Neuronal stem cell (in vitro differentiated cells): ENCODE measurements at regions not wholly inside any gene's neighbourhood (a gene's known extent, or its start where the extent isn't known, plus 50 kb on each side); places are given as distances from the start of the nearest gene placed in this dataset.

ENCODE experiments used
- DNase-seq: peaks from one replicate; pipeline ENCODE4 v3.0.0-alpha.2; 2013; ENCODE audit warnings: low spot score
- H2AFZ ChIP-seq: one replicate; pipeline ENCODE4 v1.6.1; 2013; ENCODE audit warnings: mild to moderate bottlenecking, low read length, inconsistent platforms
- H2AK5ac ChIP-seq: 2 replicates; pipeline ENCODE4 v1.6.1; 2013; ENCODE audit warnings: low read depth, mild to moderate bottlenecking, inconsistent platforms, low read length, moderate library complexity, mixed read lengths
- H2BK120ac ChIP-seq: 2 replicates; pipeline ENCODE4 v1.6.1; 2013; ENCODE audit warnings: low read depth, mild to moderate bottlenecking, inconsistent platforms, low read length, moderate library complexity, mixed read lengths
- H2BK12ac ChIP-seq: one replicate; pipeline ENCODE4 v1.6.1; 2013; ENCODE audit warnings: low read length, inconsistent platforms
- H2BK15ac ChIP-seq: 2 replicates; pipeline ENCODE4 v1.6.1; 2013; ENCODE audit warnings: mild to moderate bottlenecking, low read length, inconsistent platforms, mixed read lengths
- H2BK5ac ChIP-seq: one replicate; pipeline ENCODE4 v1.6.1; 2013; ENCODE audit warnings: inconsistent platforms, mild to moderate bottlenecking, low read length, moderate library complexity
- H3K14ac ChIP-seq: one replicate; pipeline ENCODE4 v1.6.1; 2013; ENCODE audit warnings: low read length, inconsistent platforms
- H3K18ac ChIP-seq: 2 replicates; pipeline ENCODE4 v1.6.1; 2013; ENCODE audit warnings: low read length, inconsistent platforms
- H3K23ac ChIP-seq: 2 replicates; pipeline ENCODE4 v1.6.1; 2013; ENCODE audit warnings: low read depth, mild to moderate bottlenecking, mixed read lengths, low read length, inconsistent platforms; ENCODE audit not compliant: poor library complexity
- H3K27ac ChIP-seq: replicated peaks from 3 replicates; pipeline ENCODE4 v1.5.1; 2013; ENCODE audit warnings: low read length, inconsistent platforms
- H3K27me3 ChIP-seq, 3 experiments: 2 replicates each; pipeline ENCODE4 v1.6.1; 2013; ENCODE audit warnings: low read length in 3 of 3, mild to moderate bottlenecking in 2 of 3, inconsistent platforms in 1 of 3, low read depth in 1 of 3, mixed read lengths in 1 of 3, moderate library complexity in 1 of 3; ENCODE audit not compliant: control insufficient read depth in 3 of 3, insufficient read depth in 3 of 3
- H3K36me3 ChIP-seq, 2 donors: replicated peaks in 1 of 2; 2 replicates each; pipeline ENCODE4 v1.6.1; 2013; ENCODE audit warnings: low read length in 2 of 2; ENCODE audit not compliant: control insufficient read depth in 2 of 2, insufficient read depth in 2 of 2
- H3K4ac ChIP-seq: 2 replicates; pipeline ENCODE4 v1.6.1; 2013; ENCODE audit warnings: inconsistent platforms, mild to moderate bottlenecking, low read length, moderate library complexity
- H3K4me1 ChIP-seq, 2 donors: 1 replicate in 1 of 2; 2 replicates in 1 of 2; pipeline ENCODE4 v1.6.1; 2013; ENCODE audit warnings: low read length in 2 of 2, low read depth in 1 of 2; ENCODE audit not compliant: control insufficient read depth in 2 of 2, insufficient read depth in 1 of 2
- H3K4me2 ChIP-seq: one replicate; pipeline ENCODE4 v1.6.1; 2013; ENCODE audit warnings: mild to moderate bottlenecking, low read length, inconsistent platforms; ENCODE audit not compliant: insufficient read depth, poor library complexity, severe bottlenecking
- H3K4me3 ChIP-seq, 2 donors: 2 replicates each; pipeline ENCODE4 v1.5.1; 2013; ENCODE audit warnings: low read length in 2 of 2, mild to moderate bottlenecking in 2 of 2, inconsistent platforms in 1 of 2, moderate library complexity in 1 of 2
- H3K79me1 ChIP-seq: one replicate; pipeline ENCODE4 v1.6.1; 2013; ENCODE audit warnings: low read depth, mild to moderate bottlenecking, inconsistent platforms, low read length, moderate library complexity
- H3K9ac ChIP-seq: one replicate; pipeline ENCODE4 v1.6.1; 2013; ENCODE audit warnings: mild to moderate bottlenecking, low read depth, low read length, inconsistent platforms; ENCODE audit not compliant: poor library complexity
- H3K9me3 ChIP-seq, 2 donors: replicated peaks in 1 of 2; 2 replicates each; pipeline versions ENCODE3 to v1.6.1; 2013; ENCODE audit warnings: low read length in 2 of 2, mild to moderate bottlenecking in 2 of 2, inconsistent platforms in 1 of 2, low read depth in 1 of 2, mixed read lengths in 1 of 2, moderate library complexity in 1 of 2; ENCODE audit not compliant: control insufficient read depth in 2 of 2, insufficient read depth in 1 of 2
- H4K8ac ChIP-seq: one replicate; pipeline ENCODE4 v1.6.1; 2013; ENCODE audit warnings: low read depth, mild to moderate bottlenecking, inconsistent platforms, low read length, moderate library complexity
- H4K91ac ChIP-seq: one replicate; pipeline ENCODE4 v1.6.1; 2013; ENCODE audit warnings: low read length, low read depth, mild to moderate bottlenecking, inconsistent platforms; ENCODE audit not compliant: poor library complexity
- WGBS, 2 donors: extraction: QIAGEN DNeasy Blood & Tissue Kit; methylation state at CpG; one replicate each; pipeline ENCODE4 v1.1.7; 2013; ENCODE audit warnings: missing lambda C conversion rate in 2 of 2, mixed read lengths in 1 of 2; ENCODE audit not compliant: insufficient read length in 2 of 2, insufficient replicate concordance in 1 of 2; ENCODE audit errors: extremely low coverage in 2 of 2; 5-methylcytosine and 5-hydroxymethylcytosine counted together

DNA sequence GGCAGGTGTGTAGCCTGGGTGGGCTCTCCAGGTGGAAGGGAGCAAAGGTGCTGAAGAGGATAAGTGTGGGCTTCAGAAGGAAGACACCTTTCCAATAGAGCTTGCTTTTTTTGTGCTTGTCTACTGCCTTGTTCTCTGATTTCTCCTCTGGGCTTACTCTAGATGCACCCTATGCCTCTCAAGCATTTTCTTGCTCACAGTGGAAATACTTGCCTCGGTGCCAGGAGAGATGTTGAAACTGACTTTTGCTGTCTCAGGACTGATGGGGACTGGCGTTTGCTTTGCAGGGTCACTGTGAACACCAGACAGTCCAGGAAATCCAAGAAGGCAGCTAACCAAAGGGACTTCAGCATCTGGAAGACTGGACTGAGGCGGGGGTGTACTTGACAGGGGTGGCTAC lies 187.9 kb downstream of the SNX10 start:
- Histone ChIP-seq H3K23ac (no peak overlapping the region), H3K4ac (no peak overlapping the region), H4K8ac (no peak overlapping the region), H2BK12ac (no peak overlapping the region), H3K4me2 (no peak overlapping the region), H3K27ac (no peak overlapping the region), H3K9me3 (peaks cover 0 to 6% of the 10 kb centered on the region in 2 donors), H3K36me3 (no peaks in the 10 kb centered on the region), H2AFZ (no peak overlapping the region), H2BK15ac (no peak overlapping the region), H3K18ac (no peak overlapping the region), H3K4me1 (peaks cover 0 to 3% of the 10 kb centered on the region in 2 donors), H3K79me1 (no peaks in the 10 kb centered on the region), H2BK5ac (no peak overlapping the region), H3K4me3 (no peak overlapping the region), H2BK120ac (no peak overlapping the region), H3K14ac (no peak overlapping the region), H4K91ac (no peak overlapping the region), H3K27me3 (peaks cover 0 to 43% (median 0%) of the 10 kb centered on the region in 3 experiments), H2AK5ac (no peak overlapping the region), H3K9ac (no peak overlapping the region)
- no peak for DNase-seq
- no CpG with 5 or more reads among the region's 3 CpGs for WGBS, 2 donors

- no CpG with 5 or more reads among the region's 9 CpGs for WGBS, 2 donors
These were observed 188.5 kb downstream of the SNX10 start for GRCh38 chr7:26480156-26480555.

DNA sequence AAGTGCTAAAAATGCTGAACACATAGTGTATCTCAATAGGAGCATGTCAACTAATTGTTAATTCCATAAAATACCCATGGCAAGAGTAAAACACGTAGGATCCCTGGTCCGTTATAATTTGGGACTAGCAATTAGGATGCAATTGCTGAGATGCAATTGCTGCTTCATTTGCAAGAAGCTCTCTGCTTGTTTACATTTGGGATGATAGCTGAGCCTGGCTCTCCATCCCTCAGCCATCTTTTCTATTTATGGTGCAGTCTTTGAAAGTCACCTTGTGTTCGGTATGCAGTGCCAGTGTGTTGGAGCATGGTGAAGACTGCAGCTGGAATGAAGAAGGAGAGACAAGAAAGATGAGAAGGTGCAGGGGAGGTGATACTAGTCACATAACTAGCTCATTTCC lies 191.3 kb downstream of the SNX10 start:
- H3K4me1 ChIP-seq: peaks cover 0 to 3% of the 10 kb centered on the region in 2 donors
- peaks cover 0 to 6% of the 10 kb centered on the region in 2 donors for H3K9me3 ChIP-seq

More at GRCh38 chr7:26480156-26480555, 188.5 kb downstream of the SNX10 start:
- H4K91ac ChIP-seq: no peak overlapping the region
- no peak overlapping the region for H3K4ac ChIP-seq
- no peak overlapping the region for H3K14ac ChIP-seq
- H3K36me3 ChIP-seq: no peaks in the 10 kb centered on the region
- H2AK5ac ChIP-seq: no peak overlapping the region
- no peak overlapping the region for H2BK120ac ChIP-seq
- H3K23ac ChIP-seq: no peak overlapping the region
- H3K4me1 ChIP-seq: peaks cover 0 to 3% of the 10 kb centered on the region in 2 donors
- H3K79me1 ChIP-seq: no peaks in the 10 kb centered on the region
- peaks cover 0 to 6% of the 10 kb centered on the region in 2 donors for H3K9me3 ChIP-seq
- DNase-seq: no peak
- H2BK12ac ChIP-seq: no peak overlapping the region
- H3K27me3 ChIP-seq: peaks cover 0 to 43% (median 0%) of the 10 kb centered on the region in 3 experiments
- H3K4me2 ChIP-seq: no peak overlapping the region
- H2AFZ ChIP-seq: no peak overlapping the region
- no peak overlapping the region for H3K4me3 ChIP-seq
- no peak overlapping the region for H2BK5ac ChIP-seq
- no peak overlapping the region for H3K9ac ChIP-seq
- no peak overlapping the region for H2BK15ac ChIP-seq
- H3K27ac ChIP-seq: no peak overlapping the region
- no peak overlapping the region for H3K18ac ChIP-seq
- no peak overlapping the region for H4K8ac ChIP-seq

DNA sequence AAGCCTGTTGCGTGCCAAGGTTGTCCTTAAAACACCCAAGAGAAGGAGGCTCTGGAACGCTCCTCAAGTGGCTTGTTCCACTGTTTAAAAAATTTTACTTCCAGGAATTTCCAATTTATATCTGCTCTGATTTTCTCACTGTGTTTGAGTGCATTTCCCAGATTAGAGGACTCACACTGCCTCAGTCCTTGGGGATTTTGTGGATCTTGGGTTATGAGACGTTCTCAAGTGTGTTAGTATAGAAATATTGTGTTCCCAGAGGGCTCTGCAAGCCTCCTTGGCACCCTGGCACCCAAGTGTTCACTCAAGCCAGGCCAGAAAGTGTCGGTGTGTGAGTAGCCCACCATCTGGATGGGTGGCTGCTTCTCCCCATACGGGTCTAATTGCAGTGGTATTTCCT lies 192.2 kb downstream of the SNX10 start:
- DNase-seq: no peak
- no peak overlapping the region for H2AK5ac ChIP-seq
- H3K9me3 ChIP-seq: peaks cover 0 to 6% of the 10 kb centered on the region in 2 donors
- H3K4me1 ChIP-seq: peaks cover 0 to 3% of the 10 kb centered on the region in 2 donors
- H3K23ac ChIP-seq: no peak overlapping the region
- H3K4me2 ChIP-seq: no peak overlapping the region
- no peak overlapping the region for H3K4ac ChIP-seq
- no peak overlapping the region for H2BK5ac ChIP-seq
- H2BK120ac ChIP-seq: no peak overlapping the region
- H3K27me3 ChIP-seq: peaks cover 0 to 27% (median 0%) of the 10 kb centered on the region in 3 experiments
- H3K79me1 ChIP-seq: no peaks in the 10 kb centered on the region
- H4K8ac ChIP-seq: no peak overlapping the region
- no CpG with 5 or more reads among the region's 5 CpGs for WGBS, 2 donors
- no peak overlapping the region for H4K91ac ChIP-seq
- no peak overlapping the region for H3K27ac ChIP-seq
- H2BK12ac ChIP-seq: no peak overlapping the region
- no peak overlapping the region for H3K14ac ChIP-seq
- no peak overlapping the region for H2AFZ ChIP-seq
- no peak overlapping the region for H3K4me3 ChIP-seq
- H3K9ac ChIP-seq: no peak overlapping the region
- H3K36me3 ChIP-seq: no peaks in the 10 kb centered on the region
- no peak overlapping the region for H3K18ac ChIP-seq
- H2BK15ac ChIP-seq: no peak overlapping the region

More for the DNA sequence above, 191.3 kb downstream of the SNX10 start:
- Histone ChIP-seq H2BK5ac (no peak overlapping the region), H2BK15ac (no peak overlapping the region), H4K8ac (no peak overlapping the region), H3K23ac (no peak overlapping the region), H2BK120ac (no peak overlapping the region), H3K4me3 (no peak overlapping the region), H3K79me1 (no peaks in the 10 kb centered on the region), H3K4me2 (no peak overlapping the region), H3K27ac (no peak overlapping the region), H3K9ac (no peak overlapping the region), H3K18ac (no peak overlapping the region), H3K36me3 (no peaks in the 10 kb centered on the region), H3K27me3 (peaks cover 0 to 33% (median 0%) of the 10 kb centered on the region in 3 experiments), H2AK5ac (no peak overlapping the region), H4K91ac (no peak overlapping the region), H3K4ac (no peak overlapping the region), H2AFZ (no peak overlapping the region), H2BK12ac (no peak overlapping the region), H3K14ac (no peak overlapping the region)
- no CpG with 5 or more reads among the region's 3 CpGs for WGBS, 2 donors
- DNase-seq: no peak
